ENCODE measurements at regions not wholly inside any gene's neighbourhood (a gene's known extent, or its start where the extent isn't known, plus 50 kb on each side); places are given as distances from the start of the nearest gene placed in this dataset.

- no peak for DNase-seq
These were observed 91.2 kb upstream of the KCNJ15 start for GRCh38 chr21:38165466-38166172.

GRCh38 chr21:38166173-38166535 is 90.6 kb upstream of the KCNJ15 start:
- no peak for DNase-seq

- no peak for DNase-seq
These were observed 89.4 kb upstream of the KCNJ15 start for GRCh38 chr21:38167345-38167744.

GRCh38 chr21:38170283-38170682 is 86.5 kb upstream of the KCNJ15 start:
- DNase-seq = no peak

GRCh38 chr21:38170704-38171682 is 85.8 kb upstream of the KCNJ15 start:
- DNase-seq = no peak

- DNase-seq = no peak
These were observed 85.0 kb upstream of the KCNJ15 start for GRCh38 chr21:38171723-38172344.

- no peak for DNase-seq
These were observed 83.3 kb upstream of the KCNJ15 start for GRCh38 chr21:38173276-38174035.

- DNase-seq = no peak
These were observed 81.5 kb upstream of the KCNJ15 start for GRCh38 chr21:38175306-38175705.

GRCh38 chr21:38177919-38178652 is 78.7 kb upstream of the KCNJ15 start:
- no peak for DNase-seq

GRCh38 chr21:38178653-38179470 is 77.9 kb upstream of the KCNJ15 start:
- no peak for DNase-seq

- DNase-seq = no peak
These were observed 77.3 kb upstream of the KCNJ15 start for GRCh38 chr21:38179511-38179910.

GRCh38 chr21:38181096-38181495 is 75.7 kb upstream of the KCNJ15 start:
- no peak for DNase-seq

- no peak for DNase-seq
These were observed 74.3 kb upstream of the KCNJ15 start for GRCh38 chr21:38182370-38182985.

- no peak for DNase-seq
These were observed 72.8 kb upstream of the KCNJ15 start for GRCh38 chr21:38183961-38184360.

GRCh38 chr21:38186661-38187270 is 70.0 kb upstream of the KCNJ15 start:
- DNase-seq = no peak

- no peak for DNase-seq
These were observed 68.8 kb upstream of the KCNJ15 start for GRCh38 chr21:38188037-38188436.

- no peak for DNase-seq
These were observed 60.8 kb upstream of the KCNJ15 start for GRCh38 chr21:38196036-38196435.

GRCh38 chr21:38202811-38203210 is 54.0 kb upstream of the KCNJ15 start:
- no peak for DNase-seq

GRCh38 chr21:38203229-38203628 is 53.6 kb upstream of the KCNJ15 start:
- no peak for DNase-seq

- no peak for DNase-seq
These were observed 50.9 kb upstream of the KCNJ15 start for GRCh38 chr21:38205940-38206339.
